Keratinocyte (primary cell): ENCODE measurements at regions not wholly inside any gene's neighbourhood (a gene's known extent, or its start where the extent isn't known, plus 50 kb on each side); places are given as distances from the start of the nearest gene placed in this dataset.

ENCODE experiments used
- CTCF ChIP-seq, 3 experiments: IDR thresholded peaks in 1 of 3; conservative IDR thresholded peaks in 1 of 3; optimal IDR thresholded peaks in 1 of 3; 2 replicates in 2 of 3; 3 replicates in 1 of 3; pipeline versions ENCODE3 to v1.5.1; 2011; ENCODE audit warnings: low read length in 3 of 3, mild to moderate bottlenecking in 3 of 3, moderate library complexity in 2 of 3, control low read depth in 1 of 3, inconsistent platforms in 1 of 3; ENCODE audit not compliant: insufficient read depth in 2 of 3; ENCODE audit errors: extremely low read depth in 1 of 3
- EZH2 ChIP-seq: IDR thresholded peaks from one replicate; pipeline ENCODE4 v1.6.1; 2012; ENCODE audit warnings: inconsistent platforms, mild to moderate bottlenecking, low read length, moderate library complexity

GRCh38 chr9:2496169-2496568, 125.4 kb upstream of the VLDLR start:
- TF ChIP-seq CTCF (optimal IDR thresholded peaks at IDR 0.05 in 1 of 3, IDR thresholded peaks at IDR 0.05 in 1 of 3, conservative IDR thresholded peaks at IDR 0.05 in 1 of 3; ENCODE audit: extremely low read depth in 1 of 3, insufficient read depth in 2 of 3, low read length in 3 of 3) (no peak), EZH2 (no peak)
